Activated CD8-positive, alpha-beta memory T cell treated with anti-CD3 and anti-CD28 coated beads for 24 hours (primary cell): ENCODE measurements at regions not wholly inside any gene's neighbourhood (a gene's known extent, or its start where the extent isn't known, plus 50 kb on each side); places are given as distances from the start of the nearest gene placed in this dataset.
A peak's percentile ranks its signal among the peaks of the same experiment; 100 is the strongest.
"Not testable (repeated sequence)": the region's sequence is repeated elsewhere in the genome, so short reads cannot be mapped to it uniquely, and the experiment has no call there.

Experiments used
- DNase-seq: peaks from one replicate; pipeline ENCODE4 v3.0.0-alpha.2; 2020

DNA sequence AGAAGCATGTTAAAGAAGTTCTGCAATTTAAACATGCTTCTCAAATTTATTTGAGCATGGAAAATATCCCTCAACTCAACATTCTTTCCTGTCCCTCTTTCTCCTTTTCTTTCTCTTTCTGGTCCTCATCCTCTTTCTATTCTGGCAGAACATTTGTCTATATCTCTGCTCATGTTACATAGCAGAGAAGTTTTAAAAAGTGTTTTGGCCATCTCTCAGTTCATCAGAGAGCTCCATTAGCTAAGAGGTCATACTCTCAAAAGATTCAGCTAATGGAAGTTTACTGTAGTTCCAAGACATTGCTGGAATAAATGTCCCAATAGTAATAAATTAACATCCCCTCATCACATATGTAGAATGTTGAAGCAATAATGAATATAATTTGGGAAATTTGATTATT lies 53.5 kb downstream of the XCL2 start:
- no peak for DNase-seq

- no peak for DNase-seq
Observed at GRCh38 chr1:168488138-168488537, 55.7 kb downstream of the XCL2 start.

DNA sequence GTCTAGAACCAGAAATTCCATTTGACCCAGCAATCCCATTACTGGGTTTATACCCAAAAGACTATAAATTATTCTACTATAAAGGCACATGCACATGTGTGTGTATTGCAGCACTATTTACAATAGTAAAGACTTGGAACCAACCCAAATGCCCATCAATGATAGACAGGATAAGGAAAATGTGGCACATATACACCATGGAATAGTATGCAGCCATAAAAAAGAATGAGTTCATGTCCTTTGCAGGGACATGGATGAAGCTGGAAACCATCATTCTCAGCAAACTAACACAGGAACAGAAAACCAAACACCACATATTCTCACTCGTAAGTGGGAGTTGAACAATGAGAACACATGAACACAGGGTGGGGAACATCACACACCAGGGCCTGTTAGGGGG lies 57.0 kb downstream of the XCL2 start:
- not testable (repeated sequence) for DNase-seq

DNA sequence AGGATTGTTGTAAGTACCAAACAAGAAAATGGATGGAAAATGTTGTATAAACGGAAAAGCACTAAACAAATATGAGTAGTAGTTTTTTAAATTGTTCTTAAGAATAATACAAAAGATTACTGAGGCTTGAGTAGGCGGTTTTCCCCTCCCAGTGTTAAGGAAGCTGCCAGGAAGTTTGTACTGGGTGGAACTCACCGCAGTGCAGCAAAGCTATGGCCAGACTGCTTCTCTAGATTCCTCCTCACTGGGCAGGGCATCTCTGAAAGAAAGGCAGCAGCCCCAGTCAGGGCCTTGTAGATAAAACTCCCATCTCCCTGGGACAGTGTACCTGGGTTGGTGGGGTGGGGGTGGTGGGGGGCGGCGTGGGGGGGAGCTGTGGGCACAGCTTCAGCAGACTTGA lies 58.7 kb downstream of the XCL2 start:
- no peak for DNase-seq

DNA sequence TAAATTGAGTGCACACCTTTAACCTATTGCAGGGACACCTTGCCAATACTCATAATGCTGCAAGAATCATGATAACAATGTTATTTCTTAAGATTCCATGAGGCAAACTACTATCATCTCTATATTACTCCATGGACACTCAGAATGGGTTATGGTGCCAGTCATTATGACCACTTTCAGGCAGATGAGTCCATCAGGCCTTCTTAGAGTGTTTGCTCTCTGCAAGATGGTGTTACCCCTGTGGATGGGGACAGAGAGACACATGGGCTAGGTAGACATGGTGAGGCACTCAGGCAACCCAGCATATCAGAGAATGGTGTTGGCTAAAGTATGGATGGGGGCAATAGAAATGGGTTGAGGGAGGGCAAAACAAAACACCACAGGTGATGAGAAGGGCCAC lies 59.7 kb downstream of the XCL2 start:
- no peak for DNase-seq

GRCh38 chr1:168483539-168483938 lies 60.3 kb downstream of the XCL2 start:
- DNase-seq, result no peak

- no peak for DNase-seq
Observed at GRCh38 chr1:168482106-168482505, 61.7 kb downstream of the XCL2 start.

GRCh38 chr1:168481586-168481985 lies 62.2 kb downstream of the XCL2 start:
- DNase-seq, result no peak

DNA sequence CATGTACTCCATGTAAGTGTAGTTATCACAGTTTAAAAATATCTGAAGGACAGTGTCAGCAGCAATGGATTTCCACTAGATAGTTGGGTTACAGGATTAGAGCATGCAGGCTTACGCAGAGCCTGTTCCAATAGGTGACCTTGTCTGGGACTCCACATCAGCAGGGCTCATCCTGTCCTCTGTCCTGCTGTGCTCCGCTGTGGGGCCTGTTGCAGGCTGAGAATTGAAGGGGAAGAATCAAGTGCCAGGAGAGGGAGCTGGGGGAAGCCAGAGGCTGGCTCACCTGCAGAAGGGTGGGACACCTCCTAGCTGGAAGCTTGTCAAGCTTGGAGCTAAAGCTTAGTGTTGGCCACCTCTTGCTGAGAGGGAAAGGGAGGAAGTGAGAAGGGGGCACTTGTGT lies 62.8 kb downstream of the XCL2 start:
- DNase-seq, result no peak

DNA sequence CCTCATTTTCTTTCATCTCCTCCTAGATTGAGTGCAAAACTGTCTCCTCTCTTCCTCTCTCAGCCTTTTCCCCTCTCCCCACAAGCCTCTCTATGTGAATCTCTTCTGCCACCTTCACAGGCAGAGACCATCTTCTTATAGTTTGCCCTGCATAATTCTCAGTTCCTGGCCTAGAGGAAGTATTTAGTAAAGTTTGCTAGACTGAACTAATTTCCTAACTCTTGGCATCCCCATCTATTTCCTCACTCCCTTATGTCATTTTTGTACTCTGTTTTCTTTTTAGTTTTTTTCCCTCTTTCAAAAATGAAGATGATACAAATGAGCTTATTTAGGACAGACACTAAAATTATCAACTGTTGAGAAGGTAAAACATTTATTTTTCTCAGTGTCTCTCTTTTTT lies 66.0 kb downstream of the XCL2 start:
- no peak for DNase-seq

GRCh38 chr1:168476588-168477385 lies 67.0 kb downstream of the XCL2 start:
- DNase-seq, result no peak

GRCh38 chr1:168474322-168474721 lies 69.5 kb downstream of the XCL2 start:
- no peak for DNase-seq

GRCh38 chr1:168473126-168473525 lies 70.7 kb downstream of the XCL2 start:
- DNase-seq, result no peak

DNA sequence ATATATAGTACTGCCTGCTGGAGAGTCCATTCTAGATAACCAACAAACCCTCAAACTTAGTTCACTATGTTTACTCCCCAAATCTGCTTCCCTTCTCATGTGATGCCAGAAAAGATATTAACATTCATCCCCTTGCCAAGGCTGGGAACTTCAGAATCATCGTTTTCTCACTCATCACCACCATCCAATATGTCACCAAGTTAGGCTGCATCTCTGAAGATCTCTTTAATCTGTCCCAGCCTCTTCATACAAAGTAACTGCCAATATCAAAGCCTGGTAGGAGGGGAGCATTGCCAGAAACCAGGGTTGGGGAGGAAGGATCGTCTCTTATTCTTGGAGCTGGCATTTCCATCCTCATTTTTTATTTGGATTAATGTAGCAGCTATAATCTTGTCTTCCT lies 71.6 kb downstream of the XCL2 start:
- no peak for DNase-seq

DNA sequence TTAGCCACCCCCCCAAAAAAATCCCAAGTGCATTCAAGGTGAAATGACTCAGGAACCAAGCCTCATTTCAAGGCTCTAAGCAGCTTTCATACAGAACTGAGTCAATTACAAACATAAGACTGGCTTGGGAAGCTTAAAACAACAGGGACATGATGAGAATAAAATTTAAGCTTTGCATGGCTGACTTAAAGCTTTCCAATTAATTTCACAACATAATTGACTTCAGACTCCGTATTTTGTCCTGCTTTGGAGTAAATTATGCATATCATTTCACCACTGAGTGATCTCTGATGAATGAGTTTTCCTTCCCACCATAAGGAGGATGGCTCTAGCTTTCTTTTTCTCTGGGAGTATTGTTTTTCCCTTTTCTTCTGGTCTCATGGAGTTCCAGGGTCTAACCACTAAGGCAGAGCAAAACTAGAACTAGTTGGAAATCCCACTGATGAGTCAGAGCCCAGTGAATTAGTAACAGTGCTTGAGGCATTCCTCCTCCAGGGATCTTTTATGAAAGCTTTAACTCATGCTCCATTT lies 72.8 kb downstream of the XCL2 start:
- no peak for DNase-seq

DNA sequence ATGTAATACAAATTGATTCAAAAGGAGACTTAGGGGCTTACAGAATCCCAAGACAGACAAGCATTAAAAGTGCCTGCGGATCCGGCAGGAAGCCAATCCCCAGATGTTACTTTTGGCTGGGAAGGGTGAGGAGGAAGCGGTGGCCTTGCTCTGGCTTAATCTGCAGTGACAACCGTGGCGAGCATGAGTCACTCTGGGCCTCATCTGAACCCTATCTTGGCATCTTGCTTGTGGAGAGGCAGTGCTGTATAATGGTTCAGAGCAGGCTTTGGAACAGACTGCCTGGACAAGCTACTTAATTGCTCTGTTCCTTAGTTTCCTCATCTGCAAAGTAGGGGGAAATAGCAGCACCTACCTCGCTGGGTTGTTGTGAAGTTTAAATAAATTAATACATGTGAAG lies 74.1 kb downstream of the XCL2 start:
- DNase-seq, result peak; percentile 64

GRCh38 chr1:168468822-168469221 lies 75.0 kb downstream of the XCL2 start:
- no peak for DNase-seq

DNA sequence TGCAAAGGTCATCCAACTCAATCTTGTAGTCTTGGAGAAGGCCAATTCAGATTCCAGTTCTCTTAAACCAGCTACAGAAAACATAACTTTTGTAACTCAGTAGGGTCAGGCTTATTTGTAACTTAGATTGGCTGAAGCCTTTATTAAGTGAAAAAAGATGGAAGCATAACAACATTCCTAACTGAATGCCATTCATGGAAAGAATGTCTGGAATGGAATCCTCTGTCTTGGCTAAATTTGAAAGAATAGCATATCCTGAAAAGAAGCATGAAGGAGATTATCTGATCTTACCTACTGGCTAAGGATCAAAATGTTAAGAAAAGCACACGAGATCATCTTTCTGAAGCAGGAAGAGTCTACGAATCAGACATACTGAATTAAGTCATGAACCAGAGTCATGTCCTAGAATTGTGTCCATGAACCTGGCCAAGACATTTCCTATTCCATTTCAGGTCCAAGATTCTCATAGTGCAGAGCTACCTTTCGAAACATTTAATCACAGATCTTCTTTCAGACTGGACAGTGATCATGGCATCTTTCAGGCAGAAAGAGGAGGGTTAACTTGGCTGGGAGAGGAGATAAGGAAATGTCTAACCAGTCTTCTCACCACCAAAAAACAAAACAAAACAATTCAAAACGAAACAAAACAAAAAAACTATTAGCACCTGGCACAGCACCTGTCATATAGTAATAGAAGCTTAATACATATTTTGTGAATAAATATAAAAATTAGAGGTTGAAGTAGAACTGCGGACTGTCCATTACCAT lies 75.6 kb downstream of the XCL2 start:
- DNase-seq, result no peak

GRCh38 chr1:168467452-168467851 lies 76.3 kb downstream of the XCL2 start:
- DNase-seq, result no peak

DNA sequence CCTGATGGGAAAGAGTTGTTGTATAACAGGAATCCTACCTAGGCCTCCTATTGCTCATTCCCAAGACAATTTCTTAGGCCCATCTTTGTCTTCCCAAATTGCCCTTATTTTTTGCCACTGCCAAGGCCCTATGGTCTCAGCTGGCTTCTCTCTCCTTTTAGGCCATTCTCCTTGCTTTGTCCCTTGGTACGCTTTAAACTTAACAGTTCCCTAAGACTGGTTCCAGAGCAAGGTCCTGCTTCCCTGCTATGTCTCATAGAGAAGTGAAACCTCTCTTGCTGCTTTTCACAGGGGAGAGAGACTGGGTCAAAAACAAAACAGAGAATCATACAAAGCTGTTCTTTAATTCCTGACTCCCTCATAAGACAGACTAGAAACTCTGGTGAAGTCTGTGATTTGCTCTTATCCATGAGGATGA lies 77.1 kb downstream of the XCL2 start:
- DNase-seq, result no peak

DNA sequence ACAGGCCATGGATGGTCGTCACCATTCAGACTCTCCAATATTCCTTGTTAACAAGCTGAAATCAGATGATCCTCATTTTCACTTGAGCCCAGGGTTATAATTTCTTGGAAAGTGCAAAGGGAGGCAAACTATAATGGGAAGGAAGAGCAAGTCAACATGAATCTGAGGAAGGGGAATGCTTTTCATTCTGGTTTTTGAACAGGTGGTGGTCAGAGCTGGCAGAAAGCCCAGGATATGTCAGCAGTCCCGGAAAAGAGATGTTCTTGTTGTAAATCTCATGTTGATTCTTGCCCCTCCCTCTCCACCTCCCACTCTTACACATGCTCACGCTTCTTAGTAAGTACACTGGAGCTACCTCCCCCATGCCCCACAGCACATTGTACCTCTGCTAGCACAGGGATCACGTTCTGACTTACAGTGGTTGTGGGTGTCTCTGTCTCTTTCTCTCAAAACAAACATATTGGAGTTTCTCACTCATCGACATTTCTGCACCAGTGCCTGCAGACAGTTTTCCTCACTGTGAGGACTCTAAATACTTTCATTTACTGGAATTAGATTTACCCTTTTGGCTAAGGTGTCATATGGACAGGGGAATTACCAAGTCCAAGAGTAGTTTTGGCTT lies 77.6 kb downstream of the XCL2 start:
- peak; percentile 71 for DNase-seq

DNA sequence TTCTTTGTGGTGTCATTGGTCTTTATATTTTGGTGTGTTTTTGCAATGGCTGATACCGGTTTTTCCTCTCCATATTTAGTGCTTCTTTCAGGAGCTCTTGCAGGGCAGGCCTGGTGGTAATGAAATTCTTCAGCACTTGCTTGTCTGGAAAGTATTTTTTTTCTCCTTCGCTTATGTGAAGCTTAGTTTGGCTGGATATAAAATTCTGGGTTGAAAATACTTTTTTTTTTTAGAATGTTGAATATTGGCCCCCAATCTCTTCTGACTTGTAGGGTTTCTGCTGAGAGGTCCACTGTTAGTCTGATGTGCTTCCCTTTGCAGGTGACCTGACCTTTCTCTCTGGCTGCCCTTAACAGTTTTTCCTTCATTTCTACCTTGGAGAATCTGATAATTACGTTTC lies 82.7 kb downstream of the XCL2 start:
- DNase-seq, result not testable (repeated sequence)

DNA sequence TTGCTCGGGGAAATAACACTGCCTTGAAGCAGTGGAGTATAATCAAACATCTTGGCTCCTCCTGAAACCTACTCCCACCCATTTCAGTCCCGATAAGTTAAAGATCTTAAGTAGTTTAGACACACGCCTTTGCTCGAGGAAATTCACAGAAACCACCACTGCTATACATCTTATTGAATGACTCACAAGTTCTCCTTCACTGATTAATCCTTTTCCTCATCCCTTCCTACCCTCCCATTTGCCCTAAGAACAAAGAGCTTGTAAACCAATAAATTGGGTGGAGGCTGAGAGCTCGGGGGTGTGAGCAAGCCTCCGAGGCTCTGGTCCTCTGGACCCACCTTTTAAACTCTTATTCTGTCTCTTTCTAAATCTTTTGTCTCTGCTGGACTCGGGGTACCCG lies 86.5 kb downstream of the XCL2 start:
- not testable (repeated sequence) for DNase-seq

DNA sequence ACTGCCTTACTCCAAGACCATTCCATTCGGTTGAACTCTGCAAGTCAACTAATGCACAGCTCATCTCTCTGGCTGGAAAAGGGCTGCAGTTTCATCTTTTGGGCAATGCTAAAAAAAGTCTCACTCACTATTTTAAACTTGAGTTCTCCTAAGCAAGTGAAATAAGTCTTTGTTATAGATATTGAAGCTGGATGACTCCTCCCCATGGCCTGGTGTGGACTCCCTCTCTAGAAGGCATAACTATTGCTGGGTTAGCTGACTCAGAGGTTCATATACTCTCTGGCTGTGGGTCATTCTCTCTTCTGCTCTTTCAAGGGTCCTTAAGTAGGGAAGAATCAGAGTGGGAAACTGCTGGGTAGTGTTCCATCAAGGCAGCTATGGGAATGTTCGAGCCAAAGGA lies 88.0 kb downstream of the XCL2 start:
- DNase-seq, result no peak
